GM23248 (cell line): ENCODE measurements at regions not wholly inside any gene's neighbourhood (a gene's known extent, or its start where the extent isn't known, plus 50 kb on each side); places are given as distances from the start of the nearest gene placed in this dataset.

ENCODE experiments used
- DNase-seq: peaks from one replicate; pipeline ENCODE4 v3.0.0-alpha.2; 2015
- H2AFZ ChIP-seq: fragments of 200-600 bp; sonication (generic); 2 replicates; pipeline ENCODE4 v1.6.1; 2016; ENCODE audit warnings: antibody characterized with exemption
- H3F3A ChIP-seq: fragments of 200-600 bp; sonication (generic); 2 replicates; pipeline ENCODE4 v1.6.1; 2016; ENCODE audit warnings: mild to moderate bottlenecking, antibody characterized with exemption, mixed run types; ENCODE audit not compliant: insufficient read depth
- H3K27ac ChIP-seq: fragments of 200-600 bp; sonication (generic); 2 replicates; pipeline ENCODE4 v1.5.1; 2016; ENCODE audit warnings: mild to moderate bottlenecking
- H3K27me3 ChIP-seq: fragments of 200-600 bp; sonication (generic); replicated peaks from 2 replicates; pipeline ENCODE4 v1.6.1; 2016; ENCODE audit warnings: mild to moderate bottlenecking; ENCODE audit not compliant: insufficient read depth
- H3K36me3 ChIP-seq: fragments of 200-600 bp; sonication (generic); 2 replicates; pipeline ENCODE4 v1.6.1; 2016; ENCODE audit warnings: low read depth, mild to moderate bottlenecking
- H3K4me1 ChIP-seq: fragments of 200-600 bp; sonication (generic); 2 replicates; pipeline ENCODE4 v1.6.1; 2016; ENCODE audit warnings: mild to moderate bottlenecking; ENCODE audit not compliant: insufficient read depth
- H3K4me2 ChIP-seq: fragments of 200-600 bp; sonication (generic); one replicate; pipeline ENCODE4 v1.6.1; 2016; ENCODE audit warnings: mild to moderate bottlenecking; ENCODE audit not compliant: unreplicated experiment
- H3K4me3 ChIP-seq: fragments of 200-600 bp; sonication (generic); 2 replicates; pipeline ENCODE4 v1.5.1; 2016; ENCODE audit warnings: mild to moderate bottlenecking
- H3K79me2 ChIP-seq: fragments of 200-600 bp; sonication (generic); 2 replicates; pipeline ENCODE4 v1.6.1; 2016; ENCODE audit warnings: mild to moderate bottlenecking; ENCODE audit not compliant: insufficient read depth
- H3K9ac ChIP-seq: fragments of 200-600 bp; sonication (generic); 2 replicates; pipeline ENCODE4 v1.6.1; 2016; ENCODE audit warnings: mild to moderate bottlenecking
- H3K9me2 ChIP-seq: fragments of 200-600 bp; sonication (generic); 2 replicates; pipeline ENCODE4 v1.6.1; 2016; ENCODE audit warnings: mixed run types, mild to moderate bottlenecking, moderate library complexity; ENCODE audit not compliant: insufficient read depth
- H3K9me3 ChIP-seq: fragments of 200-600 bp; sonication (generic); one replicate; pipeline ENCODE4 v1.6.1; 2017; ENCODE audit warnings: low read depth
- H4K20me1 ChIP-seq: fragments of 200-600 bp; sonication (generic); 2 replicates; pipeline ENCODE4 v1.6.0; 2016; ENCODE audit not compliant: insufficient read depth
- EZH2 ChIP-seq: fragments of 200-600 bp; sonication (generic); IDR thresholded peaks from 2 replicates; pipeline ENCODE4 v1.6.1; 2018; ENCODE audit warnings: antibody characterized with exemption, mild to moderate bottlenecking; ENCODE audit not compliant: insufficient read depth, poor library complexity, severe bottlenecking
- EZH2phosphoT487 ChIP-seq: fragments of 200-600 bp; sonication (generic); IDR thresholded peaks from 2 replicates; pipeline ENCODE4 v1.6.1; 2018; ENCODE audit warnings: antibody characterized with exemption, moderate library complexity, mild to moderate bottlenecking, low read depth; ENCODE audit not compliant: insufficient read depth
- WGBS, 2 experiments: methylation state at CpG; one replicate each; pipeline ENCODE4 v1.1.6; 2015 to 2017; ENCODE audit warnings: low lambda C conversion rate in 2 of 2, low coverage in 1 of 2; ENCODE audit errors: missing lambda C conversion rate in 2 of 2; 5-methylcytosine and 5-hydroxymethylcytosine counted together
- in situ Hi-C: fragments of 300-500 bp; cut with MboI; formaldehyde crosslinking; loops from 2 replicates; pipeline ENCODE4 v1.15.0; 2020

GRCh38 chr4:14924076-14924811 is 78.0 kb upstream of the CPEB2 start:
- Histone ChIP-seq H3K9me2 (no peaks in the 10 kb centered on the region), H3F3A (no peaks in the 10 kb centered on the region), H3K4me3 (no peak overlapping the region), H3K9ac (no peak overlapping the region), H3K9me3 (no peaks in the 10 kb centered on the region), H3K4me2 (no peak overlapping the region), H4K20me1 (no peaks in the 10 kb centered on the region), H3K36me3 (no peaks in the 10 kb centered on the region), H3K27ac (no peak overlapping the region), H3K4me1 (no peaks in the 10 kb centered on the region), H2AFZ (no peak overlapping the region), H3K79me2 (no peaks in the 10 kb centered on the region), H3K27me3 (no peaks in the 10 kb centered on the region)
- in situ Hi-C loops, result no loop called here
- WGBS, 2 experiments, result 59 to 66% methylated on average over 3 of the region's 3 CpGs
- DNase-seq, result no peak
- TF ChIP-seq EZH2phosphoT487 (no peak), EZH2 (no peak)

- Histone ChIP-seq H2AFZ (no peak overlapping the region), H3K4me2 (no peak overlapping the region), H3K27ac (no peak overlapping the region), H4K20me1 (no peaks in the 10 kb centered on the region), H3K9me2 (no peaks in the 10 kb centered on the region), H3K27me3 (no peaks in the 10 kb centered on the region), H3K4me1 (no peaks in the 10 kb centered on the region), H3F3A (no peaks in the 10 kb centered on the region), H3K79me2 (no peaks in the 10 kb centered on the region), H3K4me3 (no peak overlapping the region), H3K36me3 (no peaks in the 10 kb centered on the region), H3K9ac (no peak overlapping the region), H3K9me3 (no peaks in the 10 kb centered on the region)
- TF ChIP-seq EZH2 (no peak), EZH2phosphoT487 (no peak)
- WGBS, 2 experiments, result 13 to 21% methylated on average over 3 of the region's 3 CpGs
- DNase-seq, result no peak
- in situ Hi-C loops, result no loop called here
These were observed 77.4 kb upstream of the CPEB2 start for GRCh38 chr4:14924812-14925344.

- WGBS, 2 experiments, result 45 to 65% methylated on average over 5 of the region's 5 CpGs
- H3K27me3 ChIP-seq, result no peaks in the 10 kb centered on the region
- H2AFZ ChIP-seq, result no peak overlapping the region
- H3K9me3 ChIP-seq, result no peaks in the 10 kb centered on the region
- H3K4me3 ChIP-seq, result no peak overlapping the region
- no peak for DNase-seq
- H3K4me1 ChIP-seq, result no peaks in the 10 kb centered on the region
- H3K9me2 ChIP-seq, result no peaks in the 10 kb centered on the region
- no peaks in the 10 kb centered on the region for H3K79me2 ChIP-seq
- H4K20me1 ChIP-seq, result no peaks in the 10 kb centered on the region
- no peaks in the 10 kb centered on the region for H3K36me3 ChIP-seq
- in situ Hi-C loops, result no loop called here
- H3F3A ChIP-seq, result no peaks in the 10 kb centered on the region
- TF ChIP-seq EZH2phosphoT487 (no peak), EZH2 (no peak)
- no peak overlapping the region for H3K9ac ChIP-seq
- no peak overlapping the region for H3K4me2 ChIP-seq
- H3K27ac ChIP-seq, result no peak overlapping the region
These were observed 76.8 kb upstream of the CPEB2 start for GRCh38 chr4:14925471-14925870.

GRCh38 chr4:14926368-14926767 is 75.9 kb upstream of the CPEB2 start:
- H3K27ac ChIP-seq, result no peak overlapping the region
- DNase-seq, result no peak
- no peak overlapping the region for H3K4me2 ChIP-seq
- no peaks in the 10 kb centered on the region for H4K20me1 ChIP-seq
- H2AFZ ChIP-seq, result no peak overlapping the region
- H3K27me3 ChIP-seq, result no peaks in the 10 kb centered on the region
- H3K36me3 ChIP-seq, result no peaks in the 10 kb centered on the region
- H3K9me3 ChIP-seq, result no peaks in the 10 kb centered on the region
- H3K9me2 ChIP-seq, result no peaks in the 10 kb centered on the region
- in situ Hi-C loops, result no loop called here
- TF ChIP-seq EZH2phosphoT487, result no peak
- TF ChIP-seq EZH2, result no peak
- no peaks in the 10 kb centered on the region for H3K4me1 ChIP-seq
- WGBS, 2 experiments, result 51 to 59% methylated on average over 2 of the region's 2 CpGs
- H3F3A ChIP-seq, result no peaks in the 10 kb centered on the region
- no peak overlapping the region for H3K4me3 ChIP-seq
- no peaks in the 10 kb centered on the region for H3K79me2 ChIP-seq
- H3K9ac ChIP-seq, result no peak overlapping the region
